H1 (cell line): ENCODE measurements at regions not wholly inside any gene's neighbourhood (a gene's known extent, or its start where the extent isn't known, plus 50 kb on each side); places are given as distances from the start of the nearest gene placed in this dataset.
A peak's percentile ranks its signal among the peaks of the same experiment; 100 is the strongest.

Experiments used
- CTCF ChIA-PET: fragments of 300-600 bp; sonication (Branson Sonifier 250); formaldehyde crosslinking; loops from one replicate; lab custom pipeline; 2021; ENCODE audit not compliant: partially characterized antibody; lab: Charles Lee
- POLR2A ChIA-PET: fragments of 300-600 bp; sonication (Branson Sonifier 250); formaldehyde crosslinking; loops from one replicate; lab custom pipeline; 2021; ENCODE audit warnings: inconsistent platforms; ENCODE audit not compliant: partially characterized antibody; lab: Charles Lee
- DNase-seq, 2 experiments: peaks; one replicate each; pipeline versions ENCODE4 v3.0.0 to v3.0.0-alpha.2; 2010 to 2022; ENCODE audit warnings: low spot score in 2 of 2, low read depth in 1 of 2, mixed read lengths in 1 of 2
- FAIRE-seq: peaks from 2 replicates; lab custom pipeline; 2011; peaks lifted over from hg19 to GRCh38; lab: Jason Lieb, UNC
- H2AFZ ChIP-seq: 2 replicates; pipeline ENCODE4 v1.8.1; 2012; ENCODE audit warnings: low read length, inconsistent platforms
- H2AK5ac ChIP-seq: 2 replicates; pipeline ENCODE4 v1.6.1; 2013; ENCODE audit warnings: low read depth, low read length
- H2BK120ac ChIP-seq: replicated peaks from 2 replicates; pipeline ENCODE3; 2013; ENCODE audit warnings: low read depth, low read length, inconsistent platforms
- H2BK12ac ChIP-seq: 2 replicates; pipeline ENCODE4 v1.6.1; 2013; ENCODE audit warnings: low read depth, low read length
- H2BK15ac ChIP-seq: 2 replicates; pipeline ENCODE4 v1.6.1; 2013; ENCODE audit warnings: low read length
- H2BK20ac ChIP-seq: 2 replicates; pipeline ENCODE4 v1.6.1; 2013; ENCODE audit warnings: low read length
- H2BK5ac ChIP-seq: 2 replicates; pipeline ENCODE4 v1.6.1; 2013; ENCODE audit warnings: low read depth, low read length
- H3K14ac ChIP-seq: 2 replicates; pipeline ENCODE4 v1.6.1; 2013; ENCODE audit warnings: inconsistent platforms; ENCODE audit not compliant: insufficient read length
- H3K18ac ChIP-seq: 2 replicates; pipeline ENCODE4 v1.6.1; 2013; ENCODE audit warnings: low read length; ENCODE audit errors: extremely low read depth
- H3K23ac ChIP-seq: 2 replicates; pipeline ENCODE4 v1.6.1; 2013; ENCODE audit warnings: inconsistent platforms; ENCODE audit not compliant: insufficient read length
- H3K23me2 ChIP-seq: 2 replicates; pipeline ENCODE4 v1.6.1; 2013; ENCODE audit warnings: low read depth, low read length
- H3K27ac ChIP-seq: 2 replicates; pipeline ENCODE4 v1.6.1; 2011; ENCODE audit warnings: low read depth, low read length, inconsistent platforms
- H3K27me3 ChIP-seq, 4 experiments: replicated peaks in 1 of 4; 1 replicate in 1 of 4; 2 replicates in 3 of 4; pipeline versions ENCODE4 v1.6.1 to v1.8.1; 2011 to 2013; ENCODE audit warnings: low read length in 3 of 4, mild to moderate bottlenecking in 3 of 4, inconsistent platforms in 2 of 4, mixed read lengths in 2 of 4, moderate library complexity in 1 of 4; ENCODE audit not compliant: control insufficient read depth in 3 of 4, insufficient read depth in 3 of 4; ENCODE audit errors: extremely low read depth in 1 of 4
- H3K36me3 ChIP-seq, 4 experiments: 2 replicates each; pipeline versions ENCODE4 v1.6.1 to v1.8.1; 2011 to 2013; ENCODE audit warnings: mild to moderate bottlenecking in 4 of 4, low read length in 3 of 4, moderate library complexity in 2 of 4, control low read depth in 1 of 4, inconsistent platforms in 1 of 4; ENCODE audit not compliant: insufficient read depth in 4 of 4, control insufficient read depth in 2 of 4
- H3K4ac ChIP-seq: replicated peaks from 2 replicates; pipeline ENCODE3; 2013; ENCODE audit warnings: low read length, low read depth, mixed read lengths, inconsistent platforms; ENCODE audit not compliant: insufficient read length
- H3K4me1 ChIP-seq, 4 experiments: replicated peaks in 1 of 4; 1 replicate in 1 of 4; 2 replicates in 3 of 4; pipeline versions ENCODE4 v1.6.1 to v1.8.1; 2011 to 2013; ENCODE audit warnings: low read length in 3 of 4, inconsistent platforms in 2 of 4, mixed read lengths in 1 of 4; ENCODE audit not compliant: insufficient read depth in 4 of 4, control insufficient read depth in 3 of 4
- H3K4me2 ChIP-seq, 2 experiments: 2 replicates each; pipeline versions ENCODE4 v1.6.1 to v1.8.1; 2011 to 2013; ENCODE audit warnings: low read depth in 2 of 2, low read length in 2 of 2, control low read depth in 1 of 2, inconsistent platforms in 1 of 2, mild to moderate bottlenecking in 1 of 2; ENCODE audit not compliant: insufficient read depth in 1 of 2
- H3K4me3 ChIP-seq, 4 experiments: fragments of 200-600, 300-600 bp in 1 of 4; sonication (generic), shearing (Covaris generic), sonication (Bioruptor Twin) in 1 of 4; 2 replicates each; pipeline versions ENCODE4 v1.5.1 to v1.8.1; 2011 to 2016; ENCODE audit warnings: low read length in 4 of 4, low read depth in 3 of 4, control low read depth in 2 of 4, inconsistent platforms in 2 of 4, mild to moderate bottlenecking in 2 of 4, mixed read lengths in 1 of 4, moderate library complexity in 1 of 4; ENCODE audit not compliant: insufficient read depth in 2 of 4; ENCODE audit errors: extremely low read depth in 1 of 4
- H3K56ac ChIP-seq: replicated peaks from 2 replicates; pipeline ENCODE3; 2013; ENCODE audit warnings: low read depth, mild to moderate bottlenecking, mixed read lengths, low read length, inconsistent platforms; ENCODE audit not compliant: insufficient read length
- H3K79me1 ChIP-seq: 2 replicates; pipeline ENCODE4 v1.6.1; 2013; ENCODE audit warnings: low read depth, low read length, control low read depth
- H3K79me2 ChIP-seq, 2 experiments: 2 replicates each; pipeline versions ENCODE4 v1.6.1 to v1.8.1; 2012 to 2013; ENCODE audit warnings: low read length in 2 of 2, mild to moderate bottlenecking in 2 of 2, inconsistent platforms in 1 of 2; ENCODE audit not compliant: insufficient read depth in 2 of 2, control insufficient read depth in 1 of 2
- H3K9ac ChIP-seq, 4 experiments: replicated peaks in 1 of 4; 1 replicate in 1 of 4; 2 replicates in 3 of 4; pipeline versions ENCODE4 v1.6.1 to v1.8.1; 2011 to 2013; ENCODE audit warnings: low read depth in 3 of 4, low read length in 3 of 4, control low read depth in 2 of 4, mild to moderate bottlenecking in 2 of 4, moderate library complexity in 2 of 4, inconsistent platforms in 1 of 4; ENCODE audit errors: extremely low read depth in 1 of 4
- H3K9me3 ChIP-seq, 2 experiments: 2 replicates each; pipeline versions ENCODE4 v1.6.1 to v1.8.1; 2012 to 2013; ENCODE audit warnings: mild to moderate bottlenecking in 2 of 2, moderate library complexity in 2 of 2, control low read depth in 1 of 2, inconsistent platforms in 1 of 2, low read depth in 1 of 2, low read length in 1 of 2, mixed read lengths in 1 of 2; ENCODE audit not compliant: insufficient read depth in 2 of 2
- H4K20me1 ChIP-seq, 2 experiments: replicated peaks in 1 of 2; 2 replicates each; pipeline versions ENCODE3 to v1.8.1; 2011 to 2013; ENCODE audit warnings: inconsistent platforms in 2 of 2, low read length in 2 of 2, mild to moderate bottlenecking in 1 of 2; ENCODE audit not compliant: insufficient read depth in 2 of 2, control insufficient read depth in 1 of 2
- H4K5ac ChIP-seq: 2 replicates; pipeline ENCODE4 v1.6.1; 2013; ENCODE audit warnings: low read length, low read depth, mixed read lengths, inconsistent platforms; ENCODE audit not compliant: insufficient read length
- H4K8ac ChIP-seq: 2 replicates; pipeline ENCODE4 v1.8.0; 2013; ENCODE audit warnings: mild to moderate bottlenecking, moderate library complexity, low read length, inconsistent platforms; ENCODE audit not compliant: insufficient read depth; ENCODE audit errors: extremely low read depth
- H4K91ac ChIP-seq: replicated peaks from 2 replicates; pipeline ENCODE3; 2013; ENCODE audit warnings: low read length, mixed read lengths, inconsistent platforms; ENCODE audit not compliant: insufficient read length
- CEBPB ChIP-seq: IDR thresholded peaks from 2 replicates; pipeline ENCODE4 v1.6.1; 2012; ENCODE audit warnings: low read depth, low read length
- CHD1 ChIP-seq: IDR thresholded peaks from 2 replicates; pipeline ENCODE4 v1.6.1; 2012; ENCODE audit warnings: low read depth, low read length, improper control_type of control experiment
- KDM5A ChIP-seq: fragments of 200-600 bp; IDR thresholded peaks from 2 replicates; pipeline ENCODE4 v1.7.1; 2012; ENCODE audit warnings: mild to moderate bottlenecking, low read length, inconsistent platforms, mixed read lengths
- MAX ChIP-seq: IDR thresholded peaks from 2 replicates; pipeline ENCODE4 v1.6.1; 2012; ENCODE audit warnings: inconsistent platforms
- WGBS, 2 experiments: shearing (Covaris generic) in 1 of 2; methylation state at CpG; one replicate each; pipeline versions ENCODE4 v1.1.6 to v1.1.7; 2013 to 2015; ENCODE audit warnings: low lambda C conversion rate in 2 of 2, mixed read lengths in 2 of 2, inconsistent platforms in 1 of 2, low coverage in 1 of 2, missing lambda C conversion rate in 1 of 2; ENCODE audit not compliant: insufficient replicate concordance in 2 of 2, insufficient coverage in 1 of 2, insufficient read length in 1 of 2; ENCODE audit errors: extremely low coverage in 1 of 2, missing lambda C conversion rate in 1 of 2; 5-methylcytosine and 5-hydroxymethylcytosine counted together

- H3K18ac ChIP-seq: no peak overlapping the region
- H2BK15ac ChIP-seq: no peak overlapping the region
- H3K79me1 ChIP-seq: no peaks in the 10 kb centered on the region
- H2BK12ac ChIP-seq: no peak overlapping the region
- H3K79me2 ChIP-seq: no peaks in the 10 kb centered on the region
- H3K23ac ChIP-seq: no peak overlapping the region
- no peak overlapping the region for H3K9ac ChIP-seq
- no peaks in the 10 kb centered on the region for H3K9me3 ChIP-seq
- no peaks in the 10 kb centered on the region for H3K23me2 ChIP-seq
- no peak for DNase-seq
- FAIRE-seq: no peak
- H3K4me1 ChIP-seq: no peaks in the 10 kb centered on the region
- no peak overlapping the region for H4K91ac ChIP-seq
- H4K20me1 ChIP-seq: no peaks in the 10 kb centered on the region
- H3K4ac ChIP-seq: no peak overlapping the region
- ChIA-PET POLR2A (no interaction called here), CTCF (no interaction called here)
- no peak overlapping the region for H4K8ac ChIP-seq
- WGBS, 2 experiments: 88% methylated on average over 1 of the region's 1 CpG; no CpG with 5 or more reads in 1 of the 2 experiments
- no peak overlapping the region for H3K4me2 ChIP-seq
- H2AK5ac ChIP-seq: no peak overlapping the region
- TF ChIP-seq KDM5A (no peak), CEBPB (peak; percentile 68; the same call in 1 of the 2 replicates), MAX (no peak), CHD1 (no peak)
- no peak overlapping the region for H3K4me3 ChIP-seq
- no peak overlapping the region for H3K27ac ChIP-seq
- no peaks in the 10 kb centered on the region for H3K36me3 ChIP-seq
- H3K14ac ChIP-seq: no peak overlapping the region
- no peak overlapping the region for H2BK120ac ChIP-seq
- H4K5ac ChIP-seq: no peak overlapping the region
- no peak overlapping the region for H2BK20ac ChIP-seq
- H3K56ac ChIP-seq: no peak overlapping the region
- no peak overlapping the region for H2BK5ac ChIP-seq
- no peaks in the 10 kb centered on the region for H3K27me3 ChIP-seq
- no peak overlapping the region for H2AFZ ChIP-seq
These were observed 468.9 kb upstream of the CTSO start for GRCh38 chr4:156422576-156422975.
